K562 (cell line): ENCODE measurements at regions not wholly inside any gene's neighbourhood (a gene's known extent, or its start where the extent isn't known, plus 50 kb on each side); places are given as distances from the start of the nearest gene placed in this dataset.

ENCODE experiments used
- MYNN ChIP-seq, 2 experiments: sonication (generic); formaldehyde crosslinking in 1 of 2; IDR thresholded peaks; 2 replicates each; pipeline versions ENCODE4 v1.5.0 to v1.6.1; 2016 to 2020; ENCODE audit warnings: antibody characterized with exemption in 1 of 2, missing genetic modification reagents in 1 of 2
- USF1 ChIP-seq: sonication (generic); formaldehyde crosslinking; IDR thresholded peaks from 2 replicates; pipeline ENCODE4 v1.9.0; 2022; ENCODE audit warnings: mild to moderate bottlenecking, missing genetic modification reagents
- TF ChIP-seq, protein P1 (sequence below): sonication (generic); IDR thresholded peaks from 2 replicates; pipeline ENCODE4 v1.6.1; 2016
- TF ChIP-seq, protein P2 (sequence below): fragments of 250-450 bp; sonication (Bioruptor Pico); IDR thresholded peaks from 2 replicates; pipeline ENCODE4 v1.4.0; 2020; ENCODE audit warnings: mild to moderate bottlenecking, moderate library complexity
- TF ChIP-seq, protein P3 (sequence below): IDR thresholded peaks from 2 replicates; pipeline ENCODE4 v1.6.1; 2012; ENCODE audit warnings: low read depth, low read length, improper control_type of control experiment, borderline replicate concordance

- TF ChIP-seq, protein P1, sequence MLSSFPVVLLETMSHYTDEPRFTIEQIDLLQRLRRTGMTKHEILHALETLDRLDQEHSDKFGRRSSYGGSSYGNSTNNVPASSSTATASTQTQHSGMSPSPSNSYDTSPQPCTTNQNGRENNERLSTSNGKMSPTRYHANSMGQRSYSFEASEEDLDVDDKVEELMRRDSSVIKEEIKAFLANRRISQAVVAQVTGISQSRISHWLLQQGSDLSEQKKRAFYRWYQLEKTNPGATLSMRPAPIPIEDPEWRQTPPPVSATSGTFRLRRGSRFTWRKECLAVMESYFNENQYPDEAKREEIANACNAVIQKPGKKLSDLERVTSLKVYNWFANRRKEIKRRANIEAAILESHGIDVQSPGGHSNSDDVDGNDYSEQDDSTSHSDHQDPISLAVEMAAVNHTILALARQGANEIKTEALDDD, result no peak
- TF ChIP-seq, protein P2, sequence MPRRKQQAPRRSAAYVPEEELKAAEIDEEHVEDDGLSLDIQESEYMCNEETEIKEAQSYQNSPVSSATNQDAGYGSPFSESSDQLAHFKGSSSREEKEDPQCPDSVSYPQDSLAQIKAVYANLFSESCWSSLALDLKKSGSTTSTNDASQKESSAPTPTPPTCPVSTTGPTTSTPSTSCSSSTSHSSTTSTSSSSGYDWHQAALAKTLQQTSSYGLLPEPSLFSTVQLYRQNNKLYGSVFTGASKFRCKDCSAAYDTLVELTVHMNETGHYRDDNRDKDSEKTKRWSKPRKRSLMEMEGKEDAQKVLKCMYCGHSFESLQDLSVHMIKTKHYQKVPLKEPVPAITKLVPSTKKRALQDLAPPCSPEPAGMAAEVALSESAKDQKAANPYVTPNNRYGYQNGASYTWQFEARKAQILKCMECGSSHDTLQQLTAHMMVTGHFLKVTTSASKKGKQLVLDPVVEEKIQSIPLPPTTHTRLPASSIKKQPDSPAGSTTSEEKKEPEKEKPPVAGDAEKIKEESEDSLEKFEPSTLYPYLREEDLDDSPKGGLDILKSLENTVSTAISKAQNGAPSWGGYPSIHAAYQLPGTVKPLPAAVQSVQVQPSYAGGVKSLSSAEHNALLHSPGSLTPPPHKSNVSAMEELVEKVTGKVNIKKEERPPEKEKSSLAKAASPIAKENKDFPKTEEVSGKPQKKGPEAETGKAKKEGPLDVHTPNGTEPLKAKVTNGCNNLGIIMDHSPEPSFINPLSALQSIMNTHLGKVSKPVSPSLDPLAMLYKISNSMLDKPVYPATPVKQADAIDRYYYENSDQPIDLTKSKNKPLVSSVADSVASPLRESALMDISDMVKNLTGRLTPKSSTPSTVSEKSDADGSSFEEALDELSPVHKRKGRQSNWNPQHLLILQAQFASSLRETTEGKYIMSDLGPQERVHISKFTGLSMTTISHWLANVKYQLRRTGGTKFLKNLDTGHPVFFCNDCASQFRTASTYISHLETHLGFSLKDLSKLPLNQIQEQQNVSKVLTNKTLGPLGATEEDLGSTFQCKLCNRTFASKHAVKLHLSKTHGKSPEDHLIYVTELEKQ, result no peak
- no peak for TF ChIP-seq USF1 (CRISPR knock-in tag)
- TF ChIP-seq MYNN (IDR thresholded peaks at IDR 0.05), result no peak
- TF ChIP-seq MYNN (CRISPR knock-in tag; IDR thresholded peaks at IDR 0.05), result no peak
- TF ChIP-seq, protein P3, sequence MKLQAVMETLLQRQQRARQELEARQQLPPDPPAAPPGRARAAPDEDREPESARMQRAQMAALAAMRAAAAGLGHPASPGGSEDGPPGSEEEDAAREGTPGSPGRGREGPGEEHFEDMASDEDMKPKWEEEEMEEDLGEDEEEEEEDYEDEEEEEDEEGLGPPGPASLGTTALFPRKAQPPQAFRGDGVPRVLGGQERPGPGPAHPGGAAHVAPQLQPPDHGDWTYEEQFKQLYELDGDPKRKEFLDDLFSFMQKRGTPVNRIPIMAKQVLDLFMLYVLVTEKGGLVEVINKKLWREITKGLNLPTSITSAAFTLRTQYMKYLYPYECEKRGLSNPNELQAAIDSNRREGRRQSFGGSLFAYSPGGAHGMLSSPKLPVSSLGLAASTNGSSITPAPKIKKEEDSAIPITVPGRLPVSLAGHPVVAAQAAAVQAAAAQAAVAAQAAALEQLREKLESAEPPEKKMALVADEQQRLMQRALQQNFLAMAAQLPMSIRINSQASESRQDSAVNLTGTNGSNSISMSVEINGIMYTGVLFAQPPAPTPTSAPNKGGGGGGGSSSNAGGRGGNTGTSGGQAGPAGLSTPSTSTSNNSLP, result no peak
Observed at GRCh38 chr13:112255550-112256120, 120.5 kb upstream of the SPACA7 start (continued).
